Urothelium cell line (cell line): ENCODE measurements at regions not wholly inside any gene's neighbourhood (a gene's known extent, or its start where the extent isn't known, plus 50 kb on each side); places are given as distances from the start of the nearest gene placed in this dataset.

Experiments
- DNase-seq: peaks from one replicate; pipeline ENCODE4 v3.0.0; 2011; ENCODE audit warnings: low spot score, mixed read lengths
- FAIRE-seq: peaks from 2 replicates; lab custom pipeline; 2011; peaks lifted over from hg19 to GRCh38; lab: Jason Lieb, UNC

- DNase-seq (no peak), FAIRE-seq (no peak)
Measured at GRCh38 chr3:195004512-195005250, 266.3 kb downstream of the XXYLT1 start.

DNA sequence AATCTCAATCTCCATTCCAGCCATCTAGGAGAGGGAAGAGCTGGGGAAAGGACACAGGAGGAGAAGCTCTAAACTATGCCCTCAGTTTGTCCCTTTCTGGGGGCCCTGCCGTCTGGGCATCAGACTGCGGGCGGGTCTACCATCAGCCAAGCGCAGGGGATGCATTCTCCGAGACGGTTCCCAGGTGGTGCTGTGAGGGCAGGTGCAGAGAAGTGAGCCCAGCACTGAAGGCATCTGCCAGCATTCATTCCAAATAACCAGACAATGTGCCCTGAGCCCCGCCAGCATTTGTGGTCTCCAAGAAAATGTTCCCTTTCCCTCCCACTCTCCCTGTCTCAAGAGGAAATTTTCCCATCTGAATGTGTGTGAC is 265.7 kb downstream of the XXYLT1 start:
- no peak for FAIRE-seq
- no peak for DNase-seq

DNA sequence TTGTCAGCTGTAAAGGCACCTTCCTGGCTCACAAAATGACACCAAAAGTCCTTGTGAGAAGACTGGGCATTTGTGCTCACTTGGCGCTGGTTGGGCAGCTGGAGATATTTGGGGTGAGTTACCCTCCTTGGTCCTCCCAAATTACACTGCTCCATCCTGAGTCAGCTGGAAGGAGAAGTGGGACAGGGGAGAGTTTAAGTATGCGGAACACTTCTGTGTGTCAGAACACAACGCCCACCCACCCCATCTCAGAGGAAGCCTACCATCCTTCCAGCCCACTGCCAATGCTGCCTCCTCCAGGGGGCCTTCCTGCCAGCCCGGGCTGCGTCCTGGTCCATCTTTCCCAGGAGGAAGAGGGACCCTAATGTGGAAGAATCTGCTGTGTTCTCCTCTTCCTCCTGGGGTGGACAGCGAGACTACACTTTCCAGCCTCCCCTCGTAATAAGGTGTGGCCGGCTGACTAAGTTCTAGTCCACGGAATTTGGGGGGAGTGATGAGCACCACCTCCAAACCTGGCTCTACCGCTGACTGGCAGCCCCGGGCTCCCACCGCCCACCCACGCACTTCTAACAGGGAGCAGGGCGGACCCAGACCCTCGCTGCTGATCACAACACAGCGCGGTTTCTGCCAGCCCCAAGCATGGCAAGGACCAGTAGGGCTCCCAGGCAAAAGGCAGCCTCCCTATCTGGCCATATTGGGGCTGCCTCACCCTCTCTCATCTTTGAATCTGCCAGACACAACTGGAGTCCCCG is 265.0 kb downstream of the XXYLT1 start:
- FAIRE-seq, result no peak
- DNase-seq, result no peak

- FAIRE-seq, result no peak
Measured at GRCh38 chr3:195007151-195007550, 263.8 kb downstream of the XXYLT1 start.

GRCh38 chr3:195007766-195008165 is 263.2 kb downstream of the XXYLT1 start:
- FAIRE-seq, result no peak

More at GRCh38 chr3:195007151-195007550, 263.8 kb downstream of the XXYLT1 start:
- no peak for DNase-seq

GRCh38 chr3:195008816-195009215 is 262.1 kb downstream of the XXYLT1 start:
- DNase-seq (no peak), FAIRE-seq (no peak)

More at GRCh38 chr3:195007766-195008165, 263.2 kb downstream of the XXYLT1 start:
- no peak for DNase-seq

- no peak for DNase-seq
Measured at GRCh38 chr3:195009616-195010015, 261.3 kb downstream of the XXYLT1 start.

GRCh38 chr3:195010551-195011100 is 260.3 kb downstream of the XXYLT1 start:
- DNase-seq (no peak), FAIRE-seq (no peak)

More at GRCh38 chr3:195009616-195010015, 261.3 kb downstream of the XXYLT1 start:
- FAIRE-seq, result no peak

- no peak for DNase-seq
- no peak for FAIRE-seq
Measured at GRCh38 chr3:195011231-195011834, 259.6 kb downstream of the XXYLT1 start.

DNA sequence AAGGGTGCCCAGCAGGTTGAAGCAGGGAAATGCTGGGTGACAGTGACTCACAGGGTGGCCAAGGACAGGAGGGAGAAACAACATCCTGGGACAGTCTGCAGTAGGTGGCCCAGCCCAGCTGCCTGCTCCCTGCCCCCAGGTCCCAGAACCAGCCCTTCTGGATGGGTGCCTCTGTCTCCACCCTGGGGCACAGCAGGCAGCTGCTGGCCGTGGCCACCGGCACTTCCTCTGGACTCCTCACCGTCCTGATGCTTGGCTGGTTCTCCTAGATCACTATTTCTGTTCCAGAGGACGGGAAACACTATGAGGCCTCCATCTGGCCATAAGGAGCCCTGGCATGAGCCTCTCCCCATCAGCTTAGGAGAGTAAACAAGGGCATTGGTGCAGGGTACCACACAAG is 258.9 kb downstream of the XXYLT1 start:
- FAIRE-seq (no peak), DNase-seq (no peak)

GRCh38 chr3:195012571-195012970 is 258.4 kb downstream of the XXYLT1 start:
- DNase-seq (no peak), FAIRE-seq (no peak)

- DNase-seq, result no peak
- no peak for FAIRE-seq
Measured at GRCh38 chr3:195013411-195014361, 257.3 kb downstream of the XXYLT1 start.

DNA sequence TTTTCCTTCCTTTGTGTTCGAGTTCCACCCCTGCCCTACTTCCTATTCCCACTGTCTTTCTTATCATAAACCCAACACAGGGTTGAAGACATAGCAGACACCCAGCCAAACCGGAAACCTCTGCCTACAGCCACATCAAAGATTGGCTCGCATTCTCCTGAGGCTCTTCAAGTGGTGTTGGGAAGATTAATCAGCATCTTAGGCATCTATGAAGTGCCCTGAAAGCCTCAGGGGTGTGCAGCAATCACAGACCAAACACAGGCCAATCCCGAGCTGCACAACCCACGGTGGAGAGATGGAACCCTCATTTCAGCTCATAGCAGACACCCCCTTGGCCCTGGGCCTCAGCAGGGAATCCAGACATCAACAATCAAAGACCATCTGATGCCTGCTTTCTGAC is 255.9 kb downstream of the XXYLT1 start:
- no peak for DNase-seq

DNA sequence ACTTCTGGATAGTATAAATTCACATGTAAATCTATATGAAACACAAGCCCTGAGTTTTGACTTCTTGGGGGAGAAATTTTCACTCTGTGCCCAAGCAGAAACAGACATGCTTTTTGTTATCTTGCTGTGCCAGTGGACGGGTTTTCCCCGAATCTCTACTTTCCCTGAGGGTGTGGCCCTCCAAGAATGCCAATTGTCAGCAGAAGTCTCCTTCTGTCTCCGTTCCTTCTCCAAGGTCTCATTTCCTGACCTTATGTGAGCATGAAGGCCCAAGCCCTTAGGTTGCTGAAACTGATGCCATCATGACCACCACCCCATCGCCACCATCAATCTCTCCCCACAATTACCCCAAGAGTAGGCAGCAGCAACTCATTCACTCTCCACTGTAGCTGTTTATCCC is 253.8 kb downstream of the XXYLT1 start:
- no peak for DNase-seq
- FAIRE-seq, result no peak

More for the DNA sequence above, 255.9 kb downstream of the XXYLT1 start:
- no peak for FAIRE-seq
